Mesodermal cell (in vitro differentiated cells): ENCODE measurements at regions not wholly inside any gene's neighbourhood (a gene's known extent, or its start where the extent isn't known, plus 50 kb on each side); places are given as distances from the start of the nearest gene placed in this dataset.
"Not testable (repeated sequence)": the region's sequence is repeated elsewhere in the genome, so short reads cannot be mapped to it uniquely, and the experiment has no call there.

Source experiments
- H3K27ac ChIP-seq: 2 replicates; pipeline ENCODE4 v1.7.0; 2013; ENCODE audit warnings: mild to moderate bottlenecking, low read depth, low read length, moderate library complexity; ENCODE audit not compliant: severe bottlenecking
- H3K36me3 ChIP-seq: 2 replicates; pipeline ENCODE4 v1.7.1; 2013; ENCODE audit warnings: mild to moderate bottlenecking, low read length, moderate library complexity; ENCODE audit not compliant: control insufficient read depth, insufficient read depth
- H3K4me1 ChIP-seq: one replicate; pipeline ENCODE4 v1.7.1; 2013; ENCODE audit warnings: mild to moderate bottlenecking, low read length; ENCODE audit not compliant: insufficient read depth, control insufficient read depth, poor library complexity, severe bottlenecking
- H3K4me3 ChIP-seq: 2 replicates; pipeline ENCODE4 v1.7.0; 2013; ENCODE audit warnings: low read length, control low read depth, mild to moderate bottlenecking; ENCODE audit not compliant: insufficient read depth, poor library complexity, severe bottlenecking; ENCODE audit errors: extremely low read depth
- H3K9me3 ChIP-seq: 2 replicates; pipeline ENCODE4 v1.7.1; 2013; ENCODE audit warnings: mild to moderate bottlenecking, low read length, moderate library complexity; ENCODE audit not compliant: control insufficient read depth
- WGBS, 2 experiments: methylation state at CpG; one replicate each; pipeline ENCODE4 v1.1.5; 2013; ENCODE audit warnings: missing lambda C conversion rate in 2 of 2; ENCODE audit not compliant: insufficient coverage in 2 of 2; 5-methylcytosine and 5-hydroxymethylcytosine counted together

DNA sequence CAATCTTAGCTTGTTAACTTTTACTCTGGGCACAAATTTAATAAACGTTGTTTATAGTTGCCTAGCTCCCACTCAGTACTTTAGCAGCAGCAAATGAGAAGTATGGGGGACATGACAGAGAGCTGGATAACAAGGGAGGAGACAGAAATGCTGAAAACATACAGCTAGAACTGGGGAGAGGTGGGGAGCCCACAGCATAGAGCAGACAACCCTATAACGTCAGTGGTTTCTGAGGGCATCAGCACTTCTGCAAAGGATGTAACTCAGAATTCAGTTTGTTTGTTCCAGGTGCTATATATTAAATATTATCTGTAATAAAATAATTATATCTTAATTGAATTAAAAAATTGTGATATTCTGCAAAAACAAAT, 1098.7 kb upstream of the FANCL start:
- 83 to 100% methylated on average over 1 to 2 of the region's 2 CpGs for WGBS, 2 experiments
- Histone ChIP-seq H3K36me3 (no peaks in the 10 kb centered on the region), H3K9me3 (no peaks in the 10 kb centered on the region), H3K27ac (no peak overlapping the region), H3K4me3 (no peak overlapping the region), H3K4me1 (no peaks in the 10 kb centered on the region)

DNA sequence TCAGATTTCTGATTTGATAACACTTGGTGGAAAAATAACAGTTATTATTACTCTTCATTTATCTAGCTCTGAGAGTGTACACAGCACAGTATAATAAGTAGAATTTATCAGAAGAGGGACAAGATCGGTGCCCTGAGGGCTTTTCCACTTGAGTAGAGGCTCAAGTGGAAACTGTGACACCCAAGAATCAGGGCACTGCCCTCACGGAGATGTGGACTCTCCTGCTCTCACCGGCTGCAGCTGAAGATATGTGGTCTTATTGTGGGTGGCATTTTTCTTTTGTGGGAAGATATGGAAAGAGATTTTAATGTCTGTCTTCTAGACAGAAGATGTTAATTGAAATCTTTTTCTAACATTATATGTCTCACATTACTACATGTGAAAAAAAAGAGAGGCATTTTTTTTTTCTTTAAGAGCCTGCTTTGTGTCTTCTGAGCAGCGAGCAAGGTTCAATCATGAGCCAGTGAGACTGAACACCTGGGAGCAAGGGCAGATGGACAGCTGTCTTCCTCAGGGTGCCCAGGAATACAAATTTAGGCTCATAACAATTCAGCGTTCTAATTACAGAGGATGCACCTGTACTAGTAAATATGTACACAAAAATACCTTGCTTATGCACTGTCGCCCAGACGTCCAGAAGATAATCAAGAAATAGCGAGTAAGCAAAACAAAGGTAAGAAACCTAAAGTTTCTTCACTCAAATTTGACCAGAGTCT, 1098.2 kb upstream of the FANCL start:
- H3K9me3 ChIP-seq = no peaks in the 10 kb centered on the region
- no peaks in the 10 kb centered on the region for H3K4me1 ChIP-seq
- H3K27ac ChIP-seq = no peak overlapping the region
- WGBS, 2 experiments = 88 to 96% methylated on average over 5 of the region's 8 CpGs
- H3K36me3 ChIP-seq = no peaks in the 10 kb centered on the region
- no peak overlapping the region for H3K4me3 ChIP-seq

DNA sequence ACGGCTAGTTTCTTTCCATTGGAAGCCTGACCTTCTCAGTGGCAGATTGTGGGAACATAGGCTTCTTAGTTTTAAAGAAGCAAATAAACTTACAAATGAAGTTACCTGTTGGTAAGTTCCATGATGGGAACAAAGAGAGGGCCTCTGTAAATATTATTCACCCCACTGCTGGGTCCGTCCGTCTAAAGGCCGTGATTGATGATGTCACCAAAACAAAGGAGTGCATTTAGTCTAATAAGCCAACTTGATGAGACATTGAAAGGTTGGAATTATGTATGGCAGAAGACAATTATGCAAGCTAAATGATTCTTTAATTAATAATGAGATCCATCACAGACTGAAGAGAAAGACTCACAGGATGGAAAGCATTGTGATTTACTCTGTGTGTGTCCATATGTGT, 1091.9 kb upstream of the FANCL start:
- Histone ChIP-seq H3K4me3 (no peak overlapping the region), H3K9me3 (no peaks in the 10 kb centered on the region), H3K4me1 (no peaks in the 10 kb centered on the region), H3K27ac (no peak overlapping the region), H3K36me3 (no peaks in the 10 kb centered on the region)
- WGBS, 2 experiments = 66% methylated on average over 3 of the region's 4 CpGs; no CpG with 5 or more reads in 1 of the 2 experiments

DNA sequence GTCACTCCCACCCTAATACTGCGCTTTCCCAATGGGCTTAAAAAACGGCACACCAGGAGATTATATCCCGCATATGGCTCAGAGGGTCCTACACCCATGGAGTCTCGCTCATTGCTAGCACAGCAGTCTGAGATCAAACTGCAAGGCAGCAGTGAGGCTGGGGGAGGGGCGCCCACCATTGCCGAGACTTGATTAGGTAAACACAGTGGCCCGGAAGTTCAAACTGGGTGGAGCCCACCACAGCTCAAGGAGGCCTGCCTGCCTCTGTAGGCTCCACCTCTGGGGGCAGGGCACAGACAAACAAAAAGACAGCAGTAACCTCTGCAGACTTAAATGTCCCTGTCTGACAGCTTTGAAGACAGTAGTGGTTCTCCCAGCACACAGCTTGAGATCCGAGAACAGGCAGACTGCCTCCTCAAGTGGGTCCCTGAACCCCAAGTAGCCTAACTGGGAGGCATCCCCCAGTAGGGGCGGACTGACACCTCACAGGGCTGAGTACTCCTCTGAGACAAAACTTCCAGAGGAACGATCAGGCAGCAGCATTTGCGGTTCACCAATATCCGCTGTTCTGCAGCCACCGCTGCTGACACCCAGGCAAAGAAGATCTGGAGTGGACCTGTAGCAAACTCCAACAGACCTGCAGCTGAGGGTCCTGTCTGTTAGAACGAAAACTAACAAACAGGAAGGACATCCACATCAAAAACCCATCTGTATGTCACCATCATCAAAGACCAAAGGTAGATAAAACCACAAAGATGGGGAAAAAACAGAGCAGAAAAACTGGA, 1085.6 kb upstream of the FANCL start:
- 65 to 99% methylated on average over 4 to 6 of the region's 14 CpGs for WGBS, 2 experiments

DNA sequence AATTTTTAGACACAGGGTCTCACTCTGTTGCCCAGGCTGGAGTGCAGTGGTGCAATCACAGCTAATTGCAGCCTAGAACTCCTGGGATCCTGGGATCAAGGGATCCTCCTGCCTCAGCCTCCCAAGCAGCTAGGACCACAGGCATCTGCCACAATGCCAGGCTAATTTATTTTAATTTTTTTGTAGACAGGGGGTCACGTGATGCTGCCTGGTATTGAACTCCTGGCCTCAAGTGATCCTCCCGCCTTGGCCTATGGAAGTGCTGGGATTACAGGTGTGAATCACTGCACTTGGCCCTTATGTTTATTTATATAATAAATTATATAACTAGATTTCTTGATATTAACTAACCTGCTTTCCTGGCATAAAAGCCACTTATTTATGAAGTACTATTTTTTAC, 1081.7 kb upstream of the FANCL start:
- H3K9me3 ChIP-seq = no peaks in the 10 kb centered on the region
- no peak overlapping the region for H3K4me3 ChIP-seq
- no peaks in the 10 kb centered on the region for H3K36me3 ChIP-seq
- no peak overlapping the region for H3K27ac ChIP-seq
- no peaks in the 10 kb centered on the region for H3K4me1 ChIP-seq
- no CpG with 5 or more reads among the region's 2 CpGs for WGBS, 2 experiments

More for the DNA sequence above, 1085.6 kb upstream of the FANCL start:
- not testable (repeated sequence) for H3K9me3 ChIP-seq, H3K36me3 ChIP-seq, H3K4me3 ChIP-seq, H3K27ac ChIP-seq, H3K4me1 ChIP-seq

DNA sequence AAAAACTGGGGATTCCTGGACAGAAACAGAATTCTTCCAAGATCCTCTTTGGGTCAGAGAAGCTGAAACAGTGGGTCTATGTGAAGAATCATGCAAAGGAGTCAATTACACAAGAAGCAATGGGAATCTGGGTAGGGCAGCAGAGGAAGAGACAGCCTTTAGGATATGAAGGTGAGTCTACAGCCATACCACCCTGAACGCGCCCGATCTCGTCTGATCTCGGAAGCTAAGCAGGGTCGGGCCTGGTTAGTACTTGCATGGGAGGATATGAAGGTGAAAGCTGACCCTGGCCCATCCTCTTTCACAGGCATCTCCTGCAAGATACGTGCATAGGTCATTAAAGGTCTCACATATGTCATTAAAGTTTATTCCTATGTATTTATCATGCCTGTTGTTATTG, 1080.9 kb upstream of the FANCL start:
- H3K27ac ChIP-seq = no peak overlapping the region
- no peaks in the 10 kb centered on the region for H3K36me3 ChIP-seq
- H3K4me3 ChIP-seq = no peak overlapping the region
- H3K9me3 ChIP-seq = no peaks in the 10 kb centered on the region
- WGBS, 2 experiments = 92 to 98% methylated on average over 6 of the region's 7 CpGs
- H3K4me1 ChIP-seq = no peaks in the 10 kb centered on the region

DNA sequence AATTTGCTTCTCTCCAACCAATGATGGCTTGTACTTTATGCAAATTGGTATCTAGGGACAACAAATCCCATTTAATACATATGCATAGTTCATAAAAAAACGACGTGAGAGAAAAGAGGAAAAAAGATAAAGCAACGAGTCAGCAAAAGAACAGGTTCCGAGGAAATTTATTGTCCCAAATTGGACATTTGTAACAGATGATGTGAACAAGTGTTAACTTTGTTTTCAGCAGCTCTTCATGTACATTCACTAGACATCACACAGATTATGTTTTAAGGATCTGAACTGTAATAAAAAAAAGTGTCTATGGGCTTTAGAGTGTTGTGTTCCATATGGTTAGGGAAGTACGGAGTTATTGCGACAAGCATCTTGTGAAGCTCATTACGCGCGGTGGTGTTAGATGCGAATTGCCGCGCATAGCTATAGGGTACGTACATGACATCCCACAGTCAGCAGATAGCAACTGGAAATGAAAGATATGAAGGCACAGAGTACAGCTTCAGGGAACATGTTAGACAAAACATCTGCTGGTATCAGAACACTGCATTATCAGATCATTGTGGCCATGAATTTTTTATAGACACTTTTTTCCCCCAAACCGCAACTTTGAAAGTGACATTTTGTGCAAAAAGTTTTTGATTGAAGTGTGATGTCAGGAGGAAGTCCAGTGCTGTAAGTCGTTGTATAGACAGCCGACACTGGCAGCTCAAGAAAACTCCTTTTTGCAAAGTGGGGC, 1073.1 kb upstream of the FANCL start:
- 91 to 95% methylated on average over 11 of the region's 16 CpGs for WGBS, 2 experiments
- H3K4me1 ChIP-seq = no peaks in the 10 kb centered on the region
- H3K36me3 ChIP-seq = no peaks in the 10 kb centered on the region
- H3K4me3 ChIP-seq = no peak overlapping the region
- H3K27ac ChIP-seq = no peak overlapping the region
- no peaks in the 10 kb centered on the region for H3K9me3 ChIP-seq

DNA sequence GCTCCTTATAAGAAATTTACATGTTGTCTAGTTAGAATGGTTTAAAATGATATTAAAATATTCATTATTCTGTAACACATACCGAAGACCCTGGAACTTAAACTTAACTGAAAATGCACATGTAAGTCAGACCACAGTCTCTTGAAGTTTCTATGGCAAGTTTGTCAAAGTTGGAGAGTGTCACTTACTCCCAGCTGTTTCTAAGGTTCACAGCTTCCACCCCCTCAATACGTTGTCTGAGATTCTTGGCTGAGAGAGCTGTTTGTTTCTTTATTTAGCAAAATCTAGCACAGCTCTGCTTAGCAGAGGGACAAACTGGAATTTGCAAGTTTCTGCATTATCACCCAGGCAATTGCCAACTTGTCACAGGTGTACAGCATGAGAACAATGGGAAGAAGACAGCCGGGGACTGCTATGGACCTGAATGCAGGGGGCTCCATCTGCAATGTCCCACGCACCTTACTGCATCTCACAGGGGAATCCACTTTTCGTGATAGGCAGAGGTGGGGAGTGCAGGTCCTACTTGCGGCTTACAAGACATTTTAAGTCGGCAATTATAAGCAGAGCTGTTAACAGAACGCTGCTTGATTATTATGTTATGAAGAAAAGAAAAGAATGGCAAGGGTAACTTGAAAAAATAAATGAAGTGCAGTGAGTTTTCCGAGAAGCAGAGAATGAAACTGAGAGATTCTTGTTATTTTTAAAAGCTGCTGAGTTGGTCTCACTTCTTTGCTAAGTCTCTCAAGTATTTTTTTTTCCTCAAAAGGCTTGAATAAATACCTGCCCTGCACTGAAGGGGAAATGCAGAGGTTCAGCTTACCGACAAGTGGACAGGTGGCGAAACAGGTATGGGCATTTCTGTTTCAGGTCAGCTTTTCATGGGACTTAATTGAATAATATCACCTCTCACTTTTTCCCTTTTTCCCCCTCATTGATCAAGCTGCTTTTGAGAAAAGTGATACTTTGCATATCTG, 1072.1 kb upstream of the FANCL start:
- Histone ChIP-seq H3K27ac (no peak overlapping the region), H3K36me3 (no peaks in the 10 kb centered on the region), H3K4me1 (no peaks in the 10 kb centered on the region), H3K9me3 (no peaks in the 10 kb centered on the region), H3K4me3 (no peak overlapping the region)
- WGBS, 2 experiments = 91% methylated on average over 7 to 9 of the region's 11 CpGs

DNA sequence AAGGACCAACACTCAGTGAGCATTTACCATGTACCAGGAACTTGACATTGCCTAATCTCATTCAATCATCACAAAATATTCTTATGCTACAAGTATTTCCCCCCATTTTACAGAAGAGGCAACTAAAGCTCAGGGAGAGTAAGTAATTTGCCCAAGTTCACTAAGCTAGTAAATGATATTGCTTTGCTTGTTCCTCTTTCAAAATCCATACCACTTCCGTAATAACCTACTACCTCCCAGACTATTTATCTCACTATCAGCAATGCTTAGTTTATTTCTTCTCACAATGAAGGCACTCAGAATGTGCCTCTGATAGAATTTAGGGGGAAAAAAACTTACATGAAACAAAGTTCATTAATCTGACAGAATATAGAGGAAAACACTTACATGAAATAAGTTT, 1070.9 kb upstream of the FANCL start:
- no CpG with 5 or more reads among the region's 1 CpG for WGBS, 2 experiments
- H3K27ac ChIP-seq = no peak overlapping the region
- no peaks in the 10 kb centered on the region for H3K9me3 ChIP-seq
- no peaks in the 10 kb centered on the region for H3K36me3 ChIP-seq
- no peak overlapping the region for H3K4me3 ChIP-seq
- no peaks in the 10 kb centered on the region for H3K4me1 ChIP-seq

DNA sequence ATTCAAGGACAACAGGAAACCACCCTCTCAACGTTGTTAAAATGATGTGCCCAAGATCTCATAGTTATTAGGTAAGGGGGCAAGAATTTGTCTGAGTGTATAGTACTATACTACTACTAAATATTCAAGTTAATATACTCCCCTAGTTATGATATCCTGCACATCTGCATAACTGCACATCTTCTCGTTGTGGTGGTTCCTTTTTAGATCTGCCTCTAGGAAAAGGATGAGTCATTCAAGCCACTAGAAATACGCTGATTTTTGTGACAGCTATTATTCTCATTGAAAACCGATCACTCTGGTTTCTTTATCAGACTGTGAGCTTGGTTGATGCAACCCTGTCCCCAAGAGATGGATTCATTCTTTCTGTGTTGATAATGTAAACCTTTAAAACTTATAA, 1067.0 kb upstream of the FANCL start:
- Histone ChIP-seq H3K27ac (no peak overlapping the region), H3K4me3 (no peak overlapping the region), H3K9me3 (no peaks in the 10 kb centered on the region), H3K4me1 (no peaks in the 10 kb centered on the region), H3K36me3 (no peaks in the 10 kb centered on the region)
- WGBS, 2 experiments = 79 to 87% methylated on average over 3 of the region's 4 CpGs
